GM19025 (cell line): ENCODE measurements at regions not wholly inside any gene's neighbourhood (a gene's known extent, or its start where the extent isn't known, plus 50 kb on each side); places are given as distances from the start of the nearest gene placed in this dataset.
"Not testable (repeated sequence)": the region's sequence is repeated elsewhere in the genome, so short reads cannot be mapped to it uniquely, and the experiment has no call there.

Source experiments
- ATAC-seq: cut with Tn5 transposase; IDR thresholded peaks from one replicate; pipeline ENCODE4 v1.9.1; 2021; ENCODE audit warnings: mild to moderate bottlenecking, low read depth, moderate library complexity; ENCODE audit not compliant: unreplicated experiment

DNA sequence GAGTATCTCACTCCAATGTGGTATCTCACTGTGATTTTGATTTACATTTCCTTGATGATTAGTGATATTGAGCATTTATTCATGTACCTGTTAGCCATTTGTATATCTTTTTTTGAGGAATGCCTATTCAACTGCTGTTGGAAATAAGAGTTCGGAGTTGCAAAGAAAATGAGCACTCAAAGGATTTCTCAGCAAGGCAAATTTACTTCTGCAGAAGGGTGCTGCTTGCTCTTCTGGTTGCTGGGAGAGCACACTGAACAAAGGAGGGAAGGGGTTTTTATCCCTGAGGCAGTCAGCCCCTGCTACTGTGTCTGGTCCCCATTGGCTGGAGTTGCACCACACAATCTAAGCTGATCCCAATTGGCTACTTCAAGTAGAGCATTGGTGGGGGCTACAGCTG lies 822.4 kb upstream of the ADGRB3 start:
- ATAC-seq: no peak

DNA sequence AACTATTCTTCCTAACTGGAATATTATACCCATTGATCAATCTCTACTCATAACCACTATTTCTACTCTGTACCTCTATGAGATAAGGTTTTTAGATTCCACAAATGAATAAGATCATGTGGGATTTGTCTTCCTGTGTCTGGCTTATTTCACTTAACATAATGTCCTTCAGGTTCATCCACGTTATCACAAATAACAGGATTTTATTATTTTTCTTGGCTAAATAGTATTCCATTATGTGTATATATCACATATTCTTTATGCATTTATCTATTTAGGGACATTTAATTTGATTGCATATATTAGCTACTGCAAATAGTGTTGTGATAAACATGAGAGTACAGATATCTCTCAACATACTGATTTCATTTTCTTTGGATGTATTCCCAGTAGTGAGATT lies 823.0 kb upstream of the ADGRB3 start:
- ATAC-seq: no peak

DNA sequence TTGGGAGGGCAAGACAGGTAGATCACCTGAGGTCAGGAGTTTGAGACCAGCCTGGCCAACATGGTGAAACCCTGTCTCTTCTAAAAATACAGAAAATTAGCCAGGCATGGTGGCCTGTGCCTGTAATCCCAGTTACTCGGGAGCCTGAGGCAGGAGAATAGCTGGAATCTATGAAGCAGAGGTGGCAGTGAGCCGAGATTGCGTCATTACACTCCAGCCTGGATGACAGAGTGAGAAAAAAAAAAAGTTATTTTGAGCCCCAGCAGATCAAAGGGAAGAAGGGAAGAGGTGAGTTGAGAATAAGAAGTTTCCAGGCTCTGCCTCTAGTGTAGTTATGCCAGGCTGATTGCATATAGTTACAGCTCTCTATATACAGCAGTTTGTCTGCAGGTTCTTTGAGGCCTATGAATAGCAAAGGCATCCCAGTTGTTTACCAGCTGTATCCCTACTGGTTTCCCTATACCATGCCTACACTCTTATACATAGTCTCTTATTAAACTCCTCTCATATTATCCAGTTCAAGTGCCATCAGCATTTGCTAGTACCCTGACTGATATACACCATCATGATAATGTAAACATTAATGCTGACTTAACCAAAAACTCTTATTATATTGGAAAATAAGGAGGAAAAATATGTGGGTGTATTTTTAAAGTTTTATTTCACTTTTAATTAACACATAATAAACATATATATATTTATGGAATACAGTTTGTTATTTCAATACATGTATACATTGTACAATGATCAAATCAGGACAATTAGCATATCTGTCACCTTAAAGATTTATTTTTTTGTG lies 823.6 kb upstream of the ADGRB3 start:
- ATAC-seq: no peak

DNA sequence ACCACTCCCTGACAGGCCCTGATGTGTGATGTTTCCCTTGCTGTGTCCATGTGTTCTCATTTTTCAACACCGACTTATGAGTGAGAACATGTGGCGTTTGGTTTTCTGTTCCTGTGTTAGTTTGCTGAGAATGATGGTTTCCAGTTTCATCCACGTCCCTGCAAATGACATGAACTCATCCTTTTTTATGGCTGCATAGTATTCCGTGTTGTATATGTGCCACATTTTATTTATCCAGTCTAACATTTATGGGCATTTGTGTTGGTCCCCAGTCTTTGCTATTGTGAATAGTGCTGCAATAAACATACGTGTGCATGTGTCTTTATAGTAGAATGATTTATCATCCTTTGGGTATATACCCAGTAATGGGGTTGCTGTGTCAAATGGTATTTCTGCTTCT lies 830.3 kb upstream of the ADGRB3 start:
- ATAC-seq: not testable (repeated sequence)

DNA sequence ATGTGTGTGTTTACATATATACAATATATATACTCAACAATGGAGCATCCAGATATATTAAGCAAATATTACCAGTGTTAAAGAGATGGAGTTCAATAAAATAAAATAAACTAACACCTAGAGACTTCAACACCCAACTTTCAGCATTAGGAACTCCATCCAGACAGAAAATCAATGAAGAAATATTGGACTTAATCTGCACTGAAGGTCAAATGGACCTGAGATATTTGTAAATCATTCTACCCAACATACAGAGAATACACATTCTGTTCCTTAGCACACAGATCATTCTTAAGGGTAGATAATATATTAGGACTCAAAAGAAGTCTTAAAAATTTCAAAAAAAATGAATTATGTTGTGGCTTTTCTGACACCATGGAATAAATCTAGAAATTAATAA lies 832.3 kb upstream of the ADGRB3 start:
- no peak for ATAC-seq

DNA sequence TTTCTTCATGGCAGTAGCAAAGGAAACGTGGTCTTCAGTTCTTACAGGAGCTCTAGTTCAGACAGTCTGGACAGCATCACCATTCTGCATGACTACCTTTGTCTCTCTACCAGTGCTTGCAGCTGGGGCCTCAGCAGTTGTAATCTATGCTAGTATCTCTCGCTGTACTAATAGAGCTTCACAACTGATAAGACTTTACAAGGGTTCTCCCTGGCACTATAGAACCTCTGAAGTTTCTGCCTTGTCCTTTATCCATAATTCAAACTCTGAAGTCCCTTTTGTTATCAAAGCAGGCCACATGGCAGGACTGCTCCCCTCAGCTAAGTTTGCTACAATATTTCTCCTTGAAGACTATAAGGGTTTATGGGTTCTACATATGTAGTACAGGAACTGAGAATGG lies 842.1 kb upstream of the ADGRB3 start:
- no peak for ATAC-seq

DNA sequence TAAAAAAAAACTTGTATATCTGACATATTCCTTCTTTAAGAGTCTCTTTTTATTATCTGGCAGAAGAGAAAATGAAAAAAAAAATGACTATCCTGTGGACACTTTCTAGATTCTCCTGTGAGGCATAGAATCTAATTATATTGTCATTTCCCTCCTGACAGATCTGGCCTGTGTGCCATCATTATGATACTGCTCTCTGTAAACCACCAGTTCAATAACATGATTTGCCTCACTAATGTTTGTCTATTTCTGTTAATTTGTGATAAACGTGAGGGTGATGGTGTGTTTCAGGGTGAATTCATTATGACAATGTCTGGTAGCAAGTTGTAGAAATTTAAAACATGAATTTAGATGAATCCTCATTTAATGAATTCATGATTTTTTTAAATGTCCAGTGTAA lies 844.5 kb upstream of the ADGRB3 start:
- ATAC-seq: no peak

DNA sequence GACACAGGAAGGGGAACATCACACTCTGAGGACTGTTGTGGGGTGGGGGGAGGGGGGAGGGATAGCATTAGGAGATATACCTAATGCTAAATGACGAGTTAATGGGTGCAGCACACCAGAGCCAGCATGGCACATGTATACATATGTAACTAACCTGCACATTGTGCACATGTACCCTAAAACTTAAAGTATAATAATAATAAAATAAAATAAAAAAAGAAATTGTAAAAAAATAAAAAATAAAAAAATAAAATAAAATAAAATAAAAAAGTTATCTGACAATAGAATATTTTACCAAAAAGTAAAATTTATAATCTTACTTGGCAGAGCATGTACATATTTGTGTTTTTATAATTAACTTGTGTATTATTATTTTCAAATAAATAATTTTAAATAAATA lies 848.0 kb upstream of the ADGRB3 start:
- not testable (repeated sequence) for ATAC-seq

DNA sequence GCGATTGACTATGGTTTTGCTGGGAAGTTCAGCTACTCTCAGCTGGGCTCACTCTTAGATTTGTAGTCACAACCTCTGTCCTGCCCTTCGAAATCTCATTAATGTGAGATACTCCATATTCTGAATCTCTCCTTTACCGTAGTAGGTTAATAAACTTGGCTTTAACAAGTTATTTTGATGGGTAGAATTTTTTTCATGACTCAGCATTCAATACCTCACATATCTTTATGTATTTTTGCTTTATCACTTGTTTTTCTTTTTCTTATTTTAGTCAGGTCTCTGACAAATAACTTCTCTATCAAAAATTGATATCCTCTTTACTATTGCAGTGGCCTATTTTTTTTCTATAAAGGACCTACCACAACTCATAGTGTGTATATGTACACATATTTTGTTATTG lies 855.2 kb upstream of the ADGRB3 start:
- no peak for ATAC-seq

DNA sequence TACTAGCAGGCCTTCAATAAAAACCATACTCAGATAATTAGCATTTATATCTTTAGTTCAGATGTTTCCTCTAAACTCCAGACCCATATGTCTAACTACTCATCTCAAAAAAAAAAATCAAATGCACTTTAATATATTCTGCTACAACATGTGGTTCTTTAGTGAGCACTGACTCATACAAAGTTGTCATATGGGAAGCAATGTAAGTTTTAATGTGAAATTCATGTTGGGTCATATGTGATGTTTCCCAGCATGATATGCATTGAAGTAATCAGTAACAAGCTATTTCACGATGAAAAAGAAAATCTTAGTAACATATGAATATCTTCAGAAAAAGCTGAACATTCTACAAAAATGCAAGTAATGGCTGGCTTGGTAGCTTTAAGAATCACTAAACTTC lies 859.7 kb upstream of the ADGRB3 start:
- no peak for ATAC-seq

DNA sequence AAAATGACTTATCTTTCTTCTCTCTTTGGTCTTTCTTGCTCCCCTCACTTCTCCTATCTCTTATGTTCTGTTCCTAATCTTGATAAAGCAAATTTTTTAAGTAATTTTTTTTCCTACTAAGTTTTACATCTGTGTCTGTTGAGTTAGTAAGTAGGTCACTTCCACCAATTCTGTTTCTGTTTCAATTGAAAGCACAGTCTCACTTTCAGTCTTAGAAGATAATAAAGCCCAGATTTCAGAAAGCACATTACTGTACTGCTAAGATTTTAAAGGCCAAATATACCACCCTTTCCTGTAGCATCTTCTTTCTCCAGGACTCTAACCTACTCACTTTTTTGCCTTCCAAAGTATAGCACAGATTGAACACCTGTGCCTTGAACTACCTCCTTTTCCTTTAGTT lies 866.1 kb upstream of the ADGRB3 start:
- ATAC-seq: no peak

DNA sequence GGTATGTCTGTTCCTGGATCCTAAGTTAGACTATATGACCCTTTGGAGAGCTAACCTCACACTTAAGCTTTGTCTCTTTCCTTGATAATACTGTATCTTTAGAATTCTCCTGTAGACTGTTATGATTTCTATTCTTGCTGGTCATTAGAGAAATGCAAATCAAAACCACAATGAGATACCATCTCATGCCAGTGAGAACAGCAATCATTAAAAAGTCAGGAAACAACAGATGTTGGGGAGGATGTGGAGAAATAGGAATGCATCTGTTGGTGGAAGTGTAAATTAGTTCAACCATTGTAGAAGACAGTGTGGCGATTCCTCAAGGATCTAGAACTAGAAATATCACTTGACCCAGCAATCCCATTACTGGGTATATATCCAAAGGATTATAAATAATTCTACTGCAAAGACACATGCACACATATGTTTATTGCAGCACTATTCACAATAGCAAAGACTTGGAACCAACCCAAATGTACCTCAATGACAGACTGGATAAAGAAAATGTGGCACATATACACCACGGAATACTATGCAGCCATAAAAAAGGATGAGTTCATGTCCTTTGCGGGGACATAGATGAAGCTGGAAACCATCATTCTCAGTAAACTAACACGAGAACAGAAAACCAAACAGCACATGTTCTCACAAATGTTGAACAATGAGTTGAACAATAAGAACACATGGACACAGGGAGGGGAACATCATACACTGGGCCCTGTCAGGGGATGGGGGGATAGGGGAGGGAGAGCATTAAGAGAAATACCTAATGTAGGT lies 867.8 kb upstream of the ADGRB3 start:
- not testable (repeated sequence) for ATAC-seq

DNA sequence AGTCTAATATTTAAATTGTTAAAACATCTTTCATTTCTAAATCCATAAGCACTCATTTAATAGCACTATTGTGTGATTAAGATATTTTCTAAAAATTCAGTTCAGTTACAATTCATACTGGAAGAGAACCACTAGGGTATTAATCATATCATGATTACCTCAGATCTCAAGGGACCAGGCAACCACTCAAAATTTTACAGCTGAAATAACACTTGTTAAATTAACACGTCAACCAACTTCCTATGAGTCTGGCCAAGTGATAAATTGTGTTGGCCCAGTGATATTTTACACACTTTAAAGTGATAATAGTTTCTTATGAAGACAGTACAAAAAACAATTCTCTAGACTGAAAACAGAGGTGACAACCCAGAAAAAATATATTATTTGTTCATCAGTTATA lies 869.0 kb upstream of the ADGRB3 start:
- no peak for ATAC-seq

DNA sequence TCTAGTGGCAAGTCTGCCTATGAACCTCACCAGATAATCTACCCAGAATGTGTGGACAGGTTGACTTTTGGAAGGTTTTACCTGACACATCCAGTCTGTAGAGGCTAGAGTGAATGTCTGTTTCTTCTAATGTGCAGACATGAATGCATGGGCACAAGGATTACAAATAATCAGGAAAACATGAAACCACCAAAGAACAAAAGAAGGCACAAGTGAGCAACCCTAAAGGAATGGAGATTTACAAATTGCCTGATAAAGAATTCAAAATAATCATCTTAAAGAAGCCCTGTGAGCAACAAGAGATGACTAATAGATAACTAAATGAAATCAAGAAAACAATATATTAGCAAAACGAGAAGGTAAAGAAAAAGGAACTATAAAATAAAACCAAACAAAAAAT lies 876.1 kb upstream of the ADGRB3 start:
- ATAC-seq: no peak

DNA sequence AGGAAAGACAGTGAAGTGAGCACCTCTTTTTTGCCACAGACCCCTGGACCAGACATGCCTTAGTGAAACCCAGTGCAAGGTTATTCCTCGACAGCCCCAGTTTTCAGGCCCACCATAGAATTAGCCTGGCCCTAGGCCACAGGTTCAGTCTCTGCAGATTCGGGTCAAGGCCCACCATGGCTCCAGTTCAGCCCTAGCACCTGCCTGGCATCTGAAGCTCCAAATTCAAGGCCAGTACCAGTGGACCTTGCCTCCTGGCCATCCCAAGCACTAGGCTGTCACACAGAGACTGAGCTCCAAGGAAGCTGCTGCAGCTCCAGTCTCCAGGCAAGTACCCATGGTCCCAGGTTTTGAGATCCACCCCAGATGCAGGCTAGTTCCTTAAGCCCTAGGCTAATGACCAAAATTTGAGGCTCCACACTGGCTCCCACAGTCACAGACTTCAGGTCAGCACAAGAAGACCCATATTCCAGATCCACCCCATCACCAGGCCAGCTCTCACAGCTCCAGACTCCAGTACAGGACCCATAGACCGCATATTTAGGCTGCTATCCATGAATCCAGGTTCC lies 877.5 kb upstream of the ADGRB3 start:
- no peak for ATAC-seq

DNA sequence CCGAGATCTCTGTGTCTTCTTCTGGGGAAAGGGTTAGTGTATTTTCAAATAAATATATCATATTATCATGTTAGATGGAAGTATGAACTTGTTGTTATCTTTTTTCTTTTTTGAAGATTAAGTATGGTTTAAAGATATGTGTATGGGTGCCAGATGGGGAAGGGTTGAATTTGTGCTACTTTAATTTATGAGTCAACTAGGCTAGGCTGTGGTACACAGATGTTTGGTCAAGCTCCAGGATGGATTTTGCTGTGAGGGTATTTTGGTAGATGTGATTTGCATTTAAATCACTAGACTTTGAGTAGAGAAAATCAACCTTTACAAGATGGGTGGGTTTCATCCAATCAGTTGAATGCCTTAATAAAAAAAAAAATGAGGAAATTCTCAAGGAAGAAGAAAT lies 886.6 kb upstream of the ADGRB3 start:
- ATAC-seq: no peak

DNA sequence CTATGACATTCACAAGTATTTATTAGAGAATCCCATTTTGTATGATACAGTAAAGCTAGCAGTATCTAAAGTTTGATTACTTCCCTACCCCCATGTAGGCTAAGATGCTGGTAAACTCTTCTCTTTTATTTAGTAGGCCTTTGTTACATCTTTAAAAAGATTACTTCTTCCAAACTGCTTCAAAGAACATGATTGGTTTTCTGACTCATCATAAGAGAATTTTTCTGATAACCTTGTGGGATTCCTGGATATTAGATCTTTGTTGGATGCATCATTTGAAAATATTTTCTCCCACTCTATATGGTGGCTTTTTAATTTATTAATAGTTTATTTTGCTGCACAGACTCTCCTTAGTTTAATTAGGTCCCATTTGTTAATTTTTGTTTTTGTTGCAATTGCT lies 898.3 kb upstream of the ADGRB3 start:
- ATAC-seq: no peak

DNA sequence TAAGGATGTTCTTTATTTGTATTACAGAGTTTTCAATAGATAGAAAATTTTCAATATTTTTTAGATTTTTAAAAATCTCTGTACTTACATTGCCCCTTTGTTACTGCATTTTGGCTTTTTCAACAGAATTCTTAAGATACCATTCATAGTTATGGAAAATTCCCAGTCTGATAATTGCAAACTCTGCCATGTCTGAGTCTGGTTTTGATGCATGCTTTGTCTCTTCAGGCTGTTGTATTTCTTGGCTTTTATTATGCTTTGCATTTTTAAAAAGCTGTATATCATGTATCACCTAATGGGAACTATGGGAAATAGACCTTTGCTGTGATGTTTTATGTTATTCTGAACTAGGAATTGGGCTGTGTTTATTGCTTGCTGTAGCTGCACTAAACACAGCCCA lies 898.9 kb upstream of the ADGRB3 start:
- no peak for ATAC-seq

DNA sequence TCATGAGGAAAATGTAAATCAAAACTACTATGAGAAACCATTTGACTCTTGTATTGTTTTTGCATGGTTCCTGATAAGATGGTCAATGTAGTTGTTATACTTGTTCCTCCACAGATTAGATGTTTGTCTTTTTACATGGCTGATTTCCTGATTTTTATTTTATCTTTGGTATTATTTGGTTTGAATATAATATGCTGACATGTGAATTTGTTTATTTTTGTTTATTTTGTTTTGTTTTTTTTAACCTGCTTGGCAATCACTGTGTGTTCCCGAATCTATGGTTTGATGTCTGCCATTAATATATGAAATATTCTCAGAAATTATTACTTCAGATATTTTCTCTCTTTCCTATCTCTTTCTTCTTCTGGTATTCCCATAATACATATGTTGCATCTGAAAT lies 899.5 kb upstream of the ADGRB3 start:
- no peak for ATAC-seq

DNA sequence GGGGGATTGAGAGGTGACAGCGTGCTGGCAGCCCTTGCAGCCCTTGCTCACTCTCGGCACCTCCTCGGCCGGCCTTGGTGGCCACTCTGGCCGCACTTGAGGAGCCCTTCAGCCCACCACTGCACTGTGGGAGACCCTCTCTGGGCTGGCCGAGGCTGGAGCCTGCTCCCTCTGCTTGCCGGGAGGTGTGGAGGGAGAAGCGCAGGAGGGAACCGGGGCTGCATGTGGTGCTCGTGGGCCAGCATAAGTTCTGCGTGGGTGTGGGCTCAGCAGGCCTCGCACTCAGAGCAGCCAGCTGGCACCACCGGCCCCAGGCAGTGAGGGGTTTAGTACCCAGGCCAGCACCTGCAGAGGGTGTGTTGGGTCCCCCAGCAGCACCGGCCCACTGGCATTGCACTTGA lies 912.2 kb upstream of the ADGRB3 start:
- no peak for ATAC-seq

DNA sequence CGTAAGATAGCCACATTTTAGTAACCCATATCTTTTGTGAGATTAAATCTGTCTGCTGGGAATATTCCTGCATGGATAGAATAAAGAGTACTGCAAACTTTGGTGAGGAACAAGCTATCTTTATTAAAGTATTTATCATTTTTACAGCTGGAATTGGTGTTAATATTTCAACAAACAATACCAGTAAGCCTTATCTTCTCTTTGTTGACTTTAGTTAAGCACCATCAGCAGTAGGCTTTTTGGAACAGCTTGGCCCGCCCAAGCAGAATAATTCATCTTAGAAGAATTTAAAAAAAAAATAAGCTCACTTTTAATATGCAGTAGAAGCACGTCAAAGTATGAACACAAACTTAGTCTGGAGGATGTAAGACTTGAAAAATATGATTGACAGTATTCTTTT lies 917.8 kb upstream of the ADGRB3 start:
- ATAC-seq: no peak

DNA sequence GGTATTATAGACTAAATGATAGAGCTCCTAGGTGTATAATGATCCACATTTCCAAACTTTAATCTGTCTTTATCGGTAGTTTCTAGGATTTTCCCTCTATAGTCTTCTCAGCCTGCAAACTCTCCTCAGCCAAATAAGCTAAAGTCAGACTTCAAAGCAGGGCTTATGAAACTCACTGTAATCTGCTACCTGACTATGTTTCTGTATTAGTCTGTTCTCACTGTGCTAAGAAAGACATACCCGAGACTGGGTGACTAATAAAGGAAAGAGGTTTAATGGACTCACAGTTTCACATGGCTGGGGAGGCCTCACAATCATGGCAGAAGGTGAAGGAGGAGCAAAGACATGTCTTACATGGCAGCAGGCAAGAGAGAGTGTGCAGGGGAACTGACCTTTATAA lies 928.7 kb upstream of the ADGRB3 start:
- ATAC-seq: no peak
